K562 (cell line): ENCODE measurements at regions not wholly inside any gene's neighbourhood (a gene's known extent, or its start where the extent isn't known, plus 50 kb on each side); places are given as distances from the start of the nearest gene placed in this dataset.

ENCODE experiments used
- ATAC-seq: fragments of 200-7000 bp; cut with Tn5 transposase; 3 replicates; pipeline ENCODE4 v1.9.1; 2020; ENCODE audit warnings: moderate library complexity
- BruUV-seq: library from RNA; stranded (reverse); fragments of 400-500 nt; replicated peaks from 2 replicates; lab custom pipeline; 2021; lab: Mats Ljungman, UMichigan
- CTCF ChIA-PET: fragments of 300-600 bp; formaldehyde crosslinking; extraction: SDS; loops from one replicate; lab custom pipeline; 2021; ENCODE audit warnings: low intra/inter-chr PET ratio; lab: Yijun Ruan, JAX
- POLR2A ChIA-PET: fragments of 300-600, 350-650 bp; sonication (Branson Sonifier 250); formaldehyde crosslinking; extraction: SDS; loops from one replicate; lab custom pipeline; 2021; ENCODE audit warnings: antibody characterized with exemption, inconsistent platforms; lab: Yijun Ruan, JAX
- DNase-seq, 4 experiments: peaks; one replicate each; pipeline versions ENCODE4 v3.0.0 to v3.0.0-alpha.2; 2011 to 2018; ENCODE audit warnings: low spot score in 3 of 4, mixed read lengths in 3 of 4; ENCODE audit errors: extremely low read depth in 1 of 4
- FAIRE-seq: peaks from 2 replicates; lab custom pipeline; 2011; peaks lifted over from hg19 to GRCh38; lab: Jason Lieb, UNC
- H2AFZ ChIP-seq: 2 replicates; pipeline ENCODE4 v1.6.0; 2011; ENCODE audit warnings: low read depth, low read length, control low read depth, inconsistent platforms
- H3K27ac ChIP-seq: fragments of 200-600 bp; 3 replicates; pipeline ENCODE4 v1.8.0; 2011; ENCODE audit warnings: low read depth, mild to moderate bottlenecking, control low read depth, inconsistent platforms, low read length, moderate library complexity, mixed read lengths; ENCODE audit errors: extremely low read depth
- H3K27me3 ChIP-seq, 2 experiments: fragments of 300-600 bp in 1 of 2; 2 replicates in 1 of 2; 3 replicates in 1 of 2; pipeline versions ENCODE4 v1.6.0 to v1.8.0; 2011; ENCODE audit warnings: inconsistent platforms in 2 of 2, low read length in 2 of 2, mild to moderate bottlenecking in 1 of 2, mixed read lengths in 1 of 2, moderate library complexity in 1 of 2; ENCODE audit not compliant: control insufficient read depth in 2 of 2, insufficient read depth in 2 of 2
- H3K36me3 ChIP-seq: fragments of 300-600 bp; 3 replicates; pipeline ENCODE4 v1.8.0; 2011; ENCODE audit warnings: mild to moderate bottlenecking, low read length, inconsistent platforms; ENCODE audit not compliant: control insufficient read depth, insufficient read depth
- H3K4me1 ChIP-seq, 2 experiments: fragments of 200-600 bp in 1 of 2; replicated peaks in 1 of 2; 2 replicates in 1 of 2; 3 replicates in 1 of 2; pipeline versions ENCODE4 v1.5.1 to v1.8.0; 2011; ENCODE audit warnings: inconsistent platforms in 2 of 2, low read length in 2 of 2, mild to moderate bottlenecking in 1 of 2, mixed read lengths in 1 of 2, moderate library complexity in 1 of 2; ENCODE audit not compliant: control insufficient read depth in 2 of 2, insufficient read depth in 2 of 2
- H3K4me2 ChIP-seq: 2 replicates; pipeline ENCODE4 v1.6.1; 2011; ENCODE audit warnings: low read length, control low read depth, inconsistent platforms, mixed read lengths; ENCODE audit not compliant: insufficient read depth
- H3K4me3 ChIP-seq: fragments of 200-600 bp; sonication (generic), shearing (Covaris generic); 2 replicates; pipeline ENCODE4 v1.5.1; 2016; ENCODE audit warnings: control low read depth, inconsistent platforms
- H3K79me2 ChIP-seq: fragments of 200-600 bp; 3 replicates; pipeline ENCODE4 v1.8.0; 2011; ENCODE audit warnings: low read length, inconsistent platforms; ENCODE audit not compliant: control insufficient read depth, insufficient read depth
- H3K9ac ChIP-seq, 2 experiments: 2 replicates each; pipeline versions ENCODE4 v1.6.0 to v1.6.1; 2011; ENCODE audit warnings: low read depth in 2 of 2, low read length in 2 of 2, control low read depth in 1 of 2, inconsistent platforms in 1 of 2, mild to moderate bottlenecking in 1 of 2, mixed read lengths in 1 of 2; ENCODE audit not compliant: insufficient read depth in 1 of 2
- H3K9me1 ChIP-seq: one replicate; pipeline ENCODE4 v1.6.0; 2011; ENCODE audit warnings: inconsistent platforms, mild to moderate bottlenecking, low read length, moderate library complexity; ENCODE audit not compliant: control insufficient read depth, insufficient read depth
- H3K9me3 ChIP-seq: replicated peaks from 2 replicates; pipeline ENCODE4 v1.5.1; 2011; ENCODE audit warnings: low read depth, low read length, inconsistent platforms; ENCODE audit not compliant: control insufficient read depth, insufficient read depth
- H4K20me1 ChIP-seq: replicated peaks from 2 replicates; pipeline ENCODE4 v1.6.1; 2011; ENCODE audit warnings: low read length, inconsistent platforms, mixed read lengths; ENCODE audit not compliant: control insufficient read depth, insufficient read depth
- BRCA1 ChIP-seq, 2 experiments: fragments of 450-650 bp in 1 of 2; sonication (generic) in 1 of 2; formaldehyde crosslinking in 1 of 2; IDR thresholded peaks; 2 replicates each; pipeline versions ENCODE4 v1.5.0 to v1.6.1; 2017 to 2020; ENCODE audit warnings: mild to moderate bottlenecking in 1 of 2, missing genetic modification reagents in 1 of 2
- E2F1 ChIP-seq: sonication (generic); formaldehyde crosslinking; IDR thresholded peaks from 2 replicates; pipeline ENCODE4 v1.8.1; 2023; ENCODE audit warnings: mild to moderate bottlenecking, missing genetic modification reagents, moderate library complexity
- IFI16 ChIP-seq: fragments of 250-450 bp; sonication (Bioruptor Pico); IDR thresholded peaks from 2 replicates; pipeline ENCODE4 v2.1.2; 2022; ENCODE audit warnings: mild to moderate bottlenecking, inconsistent platforms
- MBD1 ChIP-seq: fragments of 250-450 bp; sonication (Bioruptor Pico); IDR thresholded peaks from 2 replicates; pipeline ENCODE4 v1.8.0; 2022; ENCODE audit warnings: inconsistent platforms
- NR1H2 ChIP-seq: sonication (generic); formaldehyde crosslinking; IDR thresholded peaks from 2 replicates; pipeline ENCODE4 v1.4.0; 2020; ENCODE audit warnings: mild to moderate bottlenecking, missing genetic modification reagents
- ZNF407 ChIP-seq: fragments of 450-650 bp; IDR thresholded peaks from 2 replicates; pipeline ENCODE4 v1.6.1; 2016; ENCODE audit warnings: low read depth
- ZNF551 ChIP-seq: fragments of 250-450 bp; sonication (Bioruptor Pico); IDR thresholded peaks from 2 replicates; pipeline ENCODE4 v1.5.0; 2021; ENCODE audit warnings: mild to moderate bottlenecking, moderate library complexity
- WGBS: fragments of 100-300 bp; shearing (Covaris generic); methylation state at CpG from one replicate; pipeline ENCODE4 v1.1.6; 2016; ENCODE audit warnings: low coverage, mixed read lengths; ENCODE audit not compliant: insufficient coverage; ENCODE audit errors: missing lambda C conversion rate; 5-methylcytosine and 5-hydroxymethylcytosine counted together
- in situ Hi-C: fragments of 300-500 bp; cut with MboI; formaldehyde crosslinking; loops from 4 replicates; pipeline ENCODE4 v1.15.0; 2018; ENCODE audit warnings: inconsistent platforms, mixed read lengths
- intact Hi-C: fragments of 100-400 bp; cut with micrococcal nuclease; formaldehyde crosslinking; loops from 2 replicates; pipeline ENCODE4 v1.14.2; 2022

- ATAC-seq = no peak
- Histone ChIP-seq H3K9me1 (no peaks in the 10 kb centered on the region), H3K4me2 (no peak overlapping the region), H3K79me2 (no peaks in the 10 kb centered on the region), H4K20me1 (no peaks in the 10 kb centered on the region; the same call in 1 of the 2 replicates), H3K9ac (no peak overlapping the region), H2AFZ (no peak overlapping the region), H3K4me3 (no peak overlapping the region), H3K27ac (no peak overlapping the region), H3K36me3 (no peaks in the 10 kb centered on the region), H3K27me3 (peaks cover 2 to 4% of the 10 kb centered on the region in 2 experiments; a peak in 1 of 5 replicates), H3K4me1 (no peaks in the 10 kb centered on the region), H3K9me3 (no peaks in the 10 kb centered on the region)
- BruUV-seq = no TSS peak
- ChIA-PET POLR2A (no interaction called here), CTCF (no interaction called here)
- intact Hi-C loops (no loop called here), in situ Hi-C loops (no loop called here)
- FAIRE-seq = no peak
- DNase-seq = no peak
- WGBS = under 1% methylated on average over 15 of the region's 15 CpGs
- TF ChIP-seq E2F1 (CRISPR knock-in tag) (no peak), MBD1 (CRISPR knock-in tag) (no peak), ZNF407 (no peak), ZNF551 (no peak), BRCA1 (IDR thresholded peaks at IDR 0.05) (no peak), BRCA1 (CRISPR knock-in tag; IDR thresholded peaks at IDR 0.05) (no peak), NR1H2 (no peak), IFI16 (CRISPR knock-in tag) (no peak)
These were observed 634.8 kb downstream of the TYW1 start for GRCh38 chr7:67631476-67631875.
